Transverse colon (tissue), 4 donors: ENCODE measurements at regions not wholly inside any gene's neighbourhood (a gene's known extent, or its start where the extent isn't known, plus 50 kb on each side); places are given as distances from the start of the nearest gene placed in this dataset.

Experiments used
- DNase-seq: peaks from one replicate; pipeline ENCODE4 v3.0.0-alpha.2; 2019
- H3K27ac ChIP-seq, 4 donors: fragments of 200-600 bp; sonication (generic); 2 replicates each; pipeline ENCODE4 v1.5.1; 2016 to 2018; ENCODE audit warnings: inconsistent platforms in 4 of 4
- H3K27me3 ChIP-seq: fragments of 200-600 bp; sonication (generic); 2 replicates; pipeline ENCODE4 v1.5.1; 2017; ENCODE audit warnings: inconsistent platforms
- H3K36me3 ChIP-seq, 4 donors: fragments of 200-600 bp; sonication (generic); 2 replicates each; pipeline ENCODE4 v1.5.1; 2017 to 2019; ENCODE audit warnings: inconsistent platforms in 4 of 4
- H3K4me1 ChIP-seq, 4 donors: fragments of 200-600 bp; sonication (generic); 2 replicates each; pipeline ENCODE4 v1.5.1; 2017 to 2020; ENCODE audit warnings: inconsistent platforms in 4 of 4
- H3K4me3 ChIP-seq, 4 donors: fragments of 200-600 bp; sonication (generic); 1 replicate in 1 of 4; 2 replicates in 3 of 4; pipeline versions ENCODE4 v1.5.1 to v1.6.1; 2017 to 2019; ENCODE audit warnings: inconsistent platforms in 4 of 4
- H3K9me3 ChIP-seq, 2 donors: fragments of 200-600 bp; sonication (generic); 2 replicates each; pipeline ENCODE4 v1.5.1; 2017 to 2019; ENCODE audit warnings: inconsistent platforms in 2 of 2
- EP300 ChIP-seq: sonication (generic); formaldehyde crosslinking; IDR thresholded peaks from one replicate; pipeline ENCODE4 v1.6.1; 2017; ENCODE audit warnings: antibody characterized with exemption, low read depth
- POLR2A ChIP-seq: fragments of 450-650 bp; IDR thresholded peaks from one replicate; pipeline ENCODE4 v1.6.1; 2016; ENCODE audit warnings: antibody characterized with exemption, mild to moderate bottlenecking, moderate library complexity
- POLR2AphosphoS5 ChIP-seq, 3 donors: sonication (generic); formaldehyde crosslinking; IDR thresholded peaks; one replicate each; pipeline ENCODE4 v1.6.1; 2016; ENCODE audit warnings: antibody characterized with exemption in 3 of 3
- WGBS, 2 donors: methylation state at CpG; one replicate each; pipeline ENCODE4 v1.1.5; 2018; ENCODE audit warnings: low coverage in 1 of 2; 5-methylcytosine and 5-hydroxymethylcytosine counted together
- in situ Hi-C, 4 donors: fragments of 200-750 bp; cut with MboI; loops; one replicate each; pipeline versions ENCODE4 v1.15.0 to v1.15.1; 2017; ENCODE audit warnings: low sequenced_read_pairs in 3 of 4, low pct_ligation_motif_present in 1 of 4, low pct_unique_long_range_greater_than_20kb in 1 of 4
- intact Hi-C: fragments of 100-400 bp; cut with DNase I; formaldehyde crosslinking; loops from one replicate; pipeline ENCODE4 v1.15.1; 2023; ENCODE audit warnings: low total_unique reads
- TF ChIP-seq, protein P1 (sequence below), 5 experiments: fragments of 200-600 bp in 3 of 5; fragments of 450-650 bp in 2 of 5; sonication (generic) in 3 of 5; IDR thresholded peaks; 1 replicate in 2 of 5; 2 replicates in 3 of 5; pipeline ENCODE4 v1.5.1; 2016 to 2017; ENCODE audit warnings: antibody characterized with exemption in 5 of 5, inconsistent platforms in 3 of 5, mild to moderate bottlenecking in 2 of 5, moderate library complexity in 1 of 5

DNA sequence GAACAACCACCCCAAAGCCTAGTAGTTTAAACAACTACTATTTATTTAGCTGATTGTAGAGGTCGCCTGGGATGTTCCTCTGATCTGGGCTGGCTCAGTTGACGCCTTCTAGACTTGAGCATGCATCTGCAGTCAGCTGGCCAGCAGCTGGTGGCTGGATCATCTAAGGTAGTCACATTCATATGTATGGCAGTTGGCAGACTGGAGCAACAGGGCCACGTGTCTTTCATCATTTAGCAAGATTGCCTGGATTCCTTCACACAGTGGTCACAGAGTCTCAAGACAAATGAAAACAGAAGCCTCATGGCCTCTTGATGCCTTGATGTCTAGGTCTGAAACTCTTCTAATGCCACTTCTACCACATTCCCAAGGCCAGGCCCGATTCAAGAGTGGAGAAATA is 220.6 kb upstream of the S100G start:
- H3K9me3 ChIP-seq = no peaks in the 10 kb centered on the region
- DNase-seq = no peak
- no peak overlapping the region for H3K4me3 ChIP-seq
- 40 to 67% methylated on average over 1 to 4 of the region's 4 CpGs for WGBS, 2 donors
- H3K27ac ChIP-seq = no peak overlapping the region
- H3K36me3 ChIP-seq = no peaks in the 10 kb centered on the region
- H3K27me3 ChIP-seq = no peaks in the 10 kb centered on the region
- in situ Hi-C loops = loop anchor here (25.0 kb wide), 3 partner anchors 233 to 617 kb away; partner anchors contain the start of gene S100G (in 2 of the 4)
- TF ChIP-seq EP300 (no peak), POLR2A (no peak), POLR2AphosphoS5 (IDR thresholded peaks at IDR 0.05) (no peak)
- TF ChIP-seq, protein P1, sequence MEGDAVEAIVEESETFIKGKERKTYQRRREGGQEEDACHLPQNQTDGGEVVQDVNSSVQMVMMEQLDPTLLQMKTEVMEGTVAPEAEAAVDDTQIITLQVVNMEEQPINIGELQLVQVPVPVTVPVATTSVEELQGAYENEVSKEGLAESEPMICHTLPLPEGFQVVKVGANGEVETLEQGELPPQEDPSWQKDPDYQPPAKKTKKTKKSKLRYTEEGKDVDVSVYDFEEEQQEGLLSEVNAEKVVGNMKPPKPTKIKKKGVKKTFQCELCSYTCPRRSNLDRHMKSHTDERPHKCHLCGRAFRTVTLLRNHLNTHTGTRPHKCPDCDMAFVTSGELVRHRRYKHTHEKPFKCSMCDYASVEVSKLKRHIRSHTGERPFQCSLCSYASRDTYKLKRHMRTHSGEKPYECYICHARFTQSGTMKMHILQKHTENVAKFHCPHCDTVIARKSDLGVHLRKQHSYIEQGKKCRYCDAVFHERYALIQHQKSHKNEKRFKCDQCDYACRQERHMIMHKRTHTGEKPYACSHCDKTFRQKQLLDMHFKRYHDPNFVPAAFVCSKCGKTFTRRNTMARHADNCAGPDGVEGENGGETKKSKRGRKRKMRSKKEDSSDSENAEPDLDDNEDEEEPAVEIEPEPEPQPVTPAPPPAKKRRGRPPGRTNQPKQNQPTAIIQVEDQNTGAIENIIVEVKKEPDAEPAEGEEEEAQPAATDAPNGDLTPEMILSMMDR (IDR thresholded peaks at IDR 0.05) = no peak
- H3K4me1 ChIP-seq = no peaks in the 10 kb centered on the region
- intact Hi-C loops = loop anchor here (10.0 kb wide), 1 partner anchor 725 kb away; no protein-coding TSS in a partner anchor

DNA sequence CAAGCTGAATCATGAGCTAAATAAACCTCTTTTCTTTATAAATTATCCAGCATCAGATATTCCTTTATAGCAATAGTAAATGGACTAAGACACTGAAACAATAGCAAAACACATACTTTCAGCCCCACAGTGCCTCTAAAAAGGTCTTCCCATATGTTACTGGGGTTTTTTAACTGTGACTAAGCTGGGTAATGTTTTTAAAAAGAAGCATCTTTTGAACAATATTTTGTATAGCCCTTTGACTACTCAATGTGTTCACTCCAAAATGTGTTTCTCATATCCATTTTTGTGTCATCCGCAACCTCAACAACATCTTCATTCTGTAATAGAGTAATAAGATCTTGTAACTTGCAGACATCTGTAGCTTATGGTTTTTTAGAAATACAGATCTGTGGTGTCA is 218.7 kb upstream of the S100G start:
- no peaks in the 10 kb centered on the region for H3K36me3 ChIP-seq
- H3K4me3 ChIP-seq = no peak overlapping the region
- H3K4me1 ChIP-seq = no peaks in the 10 kb centered on the region
- intact Hi-C loops (no loop called here), in situ Hi-C loops (loop anchor here (25.0 kb wide), 3 partner anchors 231 to 619 kb away; partner anchors contain the start of gene S100G (in 2 of the 4))
- no peak overlapping the region for H3K27ac ChIP-seq
- WGBS, 2 donors = 91 to 96% methylated on average over 1 of the region's 1 CpG
- no peaks in the 10 kb centered on the region for H3K9me3 ChIP-seq
- H3K27me3 ChIP-seq = no peaks in the 10 kb centered on the region
- no peak for DNase-seq
- TF ChIP-seq POLR2A = no peak
- TF ChIP-seq, protein P1 (IDR thresholded peaks at IDR 0.05) = no peak

DNA sequence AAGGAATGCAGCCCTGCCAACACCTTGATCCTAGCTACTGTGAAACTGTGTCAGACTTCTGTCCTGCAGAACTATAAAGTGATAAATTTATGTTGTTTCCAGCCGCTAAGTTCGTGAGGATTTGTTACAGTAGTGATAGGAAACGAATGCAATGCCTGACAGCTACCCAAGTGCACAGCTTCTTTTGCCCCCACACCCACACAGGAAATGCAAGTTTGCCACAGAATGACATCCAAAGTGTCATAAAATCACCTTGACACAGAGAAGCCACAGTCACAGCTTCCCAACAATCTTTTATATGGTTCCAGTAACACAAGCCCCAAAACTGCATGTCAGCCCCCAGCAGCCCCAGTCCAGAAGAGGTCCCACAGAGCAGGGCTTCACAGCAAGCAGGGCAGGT is 216.9 kb upstream of the S100G start:
- TF ChIP-seq POLR2AphosphoS5 (IDR thresholded peaks at IDR 0.05) (no peak), EP300 (no peak), POLR2A (no peak)
- TF ChIP-seq, protein P1 (IDR thresholded peaks at IDR 0.05) = no peak
- Histone ChIP-seq H3K4me3 (no peak overlapping the region), H3K36me3 (no peaks in the 10 kb centered on the region), H3K9me3 (no peaks in the 10 kb centered on the region), H3K4me1 (no peaks in the 10 kb centered on the region), H3K27me3 (no peaks in the 10 kb centered on the region), H3K27ac (no peak overlapping the region)
- 60% methylated on average over 3 of the region's 3 CpGs; no CpG with 5 or more reads in 1 of the 2 donors for WGBS, 2 donors
- in situ Hi-C loops (loop anchor here (25.0 kb wide), 3 partner anchors 229 to 621 kb away; partner anchors contain the start of gene S100G (in 2 of the 4)), intact Hi-C loops (no loop called here)
- no peak for DNase-seq

DNA sequence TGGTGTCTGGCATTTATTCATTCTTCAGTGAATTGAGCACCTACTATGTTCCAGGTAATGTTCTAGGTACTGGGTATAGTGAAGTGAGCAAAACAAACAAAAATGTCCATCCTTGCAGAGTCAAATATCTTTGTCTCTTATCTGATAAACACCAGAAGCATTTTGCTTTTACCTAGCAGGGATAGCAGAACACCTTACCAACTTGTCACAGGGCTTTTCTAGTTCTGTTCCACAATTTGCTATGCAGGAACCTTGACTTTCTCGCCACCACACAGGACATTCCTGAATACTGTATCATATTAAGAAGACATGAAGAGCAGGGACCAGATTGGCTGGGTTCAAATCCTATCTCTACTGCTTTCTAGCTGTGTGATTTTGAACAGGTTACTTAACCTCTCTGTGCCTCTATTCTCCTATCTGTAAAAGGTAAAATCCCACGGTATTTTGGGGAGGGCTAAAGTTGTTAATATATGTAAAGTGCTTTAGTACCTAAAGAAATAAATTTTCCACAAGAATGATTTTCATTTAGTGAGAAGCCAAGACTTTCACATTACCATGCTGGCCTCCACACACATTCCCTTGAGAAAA is 214.5 kb upstream of the S100G start:
- Histone ChIP-seq H3K9me3 (no peaks in the 10 kb centered on the region), H3K27ac (no peak overlapping the region), H3K4me1 (no peaks in the 10 kb centered on the region), H3K4me3 (no peak overlapping the region), H3K36me3 (no peaks in the 10 kb centered on the region), H3K27me3 (no peaks in the 10 kb centered on the region)
- in situ Hi-C loops (loop anchor here (25.0 kb wide), 3 partner anchors 227 to 623 kb away; partner anchors contain the start of gene S100G (in 2 of the 4)), intact Hi-C loops (no loop called here)
- no peak for DNase-seq
- WGBS, 2 donors = 77% methylated on average over 2 of the region's 2 CpGs; no CpG with 5 or more reads in 1 of the 2 donors
- TF ChIP-seq POLR2A = no peak
- no peak for TF ChIP-seq EP300
- no peak for TF ChIP-seq POLR2AphosphoS5 (IDR thresholded peaks at IDR 0.05)
- TF ChIP-seq, protein P1 (IDR thresholded peaks at IDR 0.05) = no peak
